ENCODE measurements at regions not wholly inside any gene's neighbourhood (a gene's known extent, or its start where the extent isn't known, plus 50 kb on each side); places are given as distances from the start of the nearest gene placed in this dataset.

DNA sequence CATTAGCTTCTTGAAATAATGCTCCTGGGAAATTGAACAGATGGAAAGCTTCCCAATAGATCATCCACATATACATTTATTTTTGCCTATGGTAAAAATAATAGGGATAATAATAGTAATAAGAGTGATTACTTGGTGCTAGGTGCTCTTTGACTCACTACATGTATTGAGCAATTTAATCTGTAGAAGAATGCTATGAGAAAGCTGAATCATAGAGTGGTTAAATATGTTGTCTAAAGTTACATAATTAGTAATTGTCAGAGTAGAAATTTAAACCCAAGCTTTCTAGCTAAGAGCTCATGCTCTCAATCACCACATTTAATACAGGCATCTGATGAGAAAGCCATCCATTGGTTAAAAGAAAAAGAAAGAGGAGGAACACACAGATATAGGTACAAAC is 590.5 kb upstream of the SLC8A1 start:
- no peaks in the 10 kb centered on the region for H3K27me3 ChIP-seq
- no peak for DNase-seq
- no peaks in the 10 kb centered on the region for H3K9me3 ChIP-seq
- H3K4me3 ChIP-seq, result no peak overlapping the region
- no peaks in the 10 kb centered on the region for H3K4me1 ChIP-seq
- H3K27ac ChIP-seq, result no peak overlapping the region
- intact Hi-C loops (cut with DNase I; ENCODE audit: low total_unique reads), result no loop called here
- TF ChIP-seq, protein P1, sequence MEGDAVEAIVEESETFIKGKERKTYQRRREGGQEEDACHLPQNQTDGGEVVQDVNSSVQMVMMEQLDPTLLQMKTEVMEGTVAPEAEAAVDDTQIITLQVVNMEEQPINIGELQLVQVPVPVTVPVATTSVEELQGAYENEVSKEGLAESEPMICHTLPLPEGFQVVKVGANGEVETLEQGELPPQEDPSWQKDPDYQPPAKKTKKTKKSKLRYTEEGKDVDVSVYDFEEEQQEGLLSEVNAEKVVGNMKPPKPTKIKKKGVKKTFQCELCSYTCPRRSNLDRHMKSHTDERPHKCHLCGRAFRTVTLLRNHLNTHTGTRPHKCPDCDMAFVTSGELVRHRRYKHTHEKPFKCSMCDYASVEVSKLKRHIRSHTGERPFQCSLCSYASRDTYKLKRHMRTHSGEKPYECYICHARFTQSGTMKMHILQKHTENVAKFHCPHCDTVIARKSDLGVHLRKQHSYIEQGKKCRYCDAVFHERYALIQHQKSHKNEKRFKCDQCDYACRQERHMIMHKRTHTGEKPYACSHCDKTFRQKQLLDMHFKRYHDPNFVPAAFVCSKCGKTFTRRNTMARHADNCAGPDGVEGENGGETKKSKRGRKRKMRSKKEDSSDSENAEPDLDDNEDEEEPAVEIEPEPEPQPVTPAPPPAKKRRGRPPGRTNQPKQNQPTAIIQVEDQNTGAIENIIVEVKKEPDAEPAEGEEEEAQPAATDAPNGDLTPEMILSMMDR (IDR thresholded peaks at IDR 0.05), result no peak
- no peak for TF ChIP-seq POLR2A (IDR thresholded peaks at IDR 0.05)
- H3K36me3 ChIP-seq, result no peaks in the 10 kb centered on the region

DNA sequence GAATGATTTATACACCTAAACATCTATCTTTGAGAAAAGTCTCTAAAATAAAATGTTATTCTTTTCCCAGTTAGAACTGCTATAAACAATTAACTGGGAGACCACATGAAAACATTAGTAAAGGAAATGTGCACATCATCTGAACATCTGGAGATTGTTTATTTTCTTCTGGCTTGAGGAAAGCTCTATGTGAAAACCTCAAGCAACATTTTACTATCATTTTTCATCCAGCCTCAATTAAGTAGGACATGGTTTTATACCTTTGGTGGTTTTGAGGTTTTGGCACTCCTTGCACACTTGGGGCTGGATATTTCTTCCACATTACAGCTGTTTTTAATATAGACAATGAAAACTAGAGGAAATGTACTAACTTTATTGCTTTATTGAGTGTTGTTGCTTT is 609.5 kb upstream of the SLC8A1 start:
- intact Hi-C loops (cut with DNase I; ENCODE audit: low total_unique reads), result no loop called here
- no peaks in the 10 kb centered on the region for H3K4me1 ChIP-seq
- H3K9me3 ChIP-seq, result no peaks in the 10 kb centered on the region
- no peak for TF ChIP-seq POLR2A (IDR thresholded peaks at IDR 0.05)
- TF ChIP-seq, protein P1 (IDR thresholded peaks at IDR 0.05), result no peak
- H3K4me3 ChIP-seq, result no peak overlapping the region
- H3K27ac ChIP-seq, result no peak overlapping the region
- no peaks in the 10 kb centered on the region for H3K36me3 ChIP-seq
- DNase-seq, result peak in 1 of 2 donors; percentile 14
- no peaks in the 10 kb centered on the region for H3K27me3 ChIP-seq

DNA sequence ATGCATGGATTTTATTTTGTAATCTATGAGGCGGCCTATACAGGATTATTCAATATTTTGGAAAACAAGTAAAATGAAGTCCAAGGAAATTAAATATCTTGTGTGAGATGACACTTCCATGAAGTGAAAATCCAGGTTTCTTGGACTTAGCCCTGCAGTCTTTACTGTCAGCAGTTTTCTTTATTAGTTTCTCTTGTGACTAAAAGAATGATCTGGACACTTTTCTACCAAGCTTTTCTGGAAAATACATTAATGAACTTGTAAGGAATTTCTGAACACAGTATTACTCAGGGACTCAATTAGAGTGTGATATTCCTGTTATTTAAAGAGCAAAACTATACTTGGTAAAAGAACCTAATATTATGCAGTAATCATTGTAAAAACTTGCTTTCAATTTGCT is 610.4 kb upstream of the SLC8A1 start:
- H3K27ac ChIP-seq, result no peak overlapping the region
- intact Hi-C loops (cut with DNase I; ENCODE audit: low total_unique reads), result no loop called here
- H3K27me3 ChIP-seq, result no peaks in the 10 kb centered on the region
- H3K4me1 ChIP-seq, result no peaks in the 10 kb centered on the region
- TF ChIP-seq, protein P1 (IDR thresholded peaks at IDR 0.05), result no peak
- no peak for TF ChIP-seq POLR2A (IDR thresholded peaks at IDR 0.05)
- no peaks in the 10 kb centered on the region for H3K36me3 ChIP-seq
- H3K4me3 ChIP-seq, result no peak overlapping the region
- DNase-seq, result no peak
- H3K9me3 ChIP-seq, result no peaks in the 10 kb centered on the region

DNA sequence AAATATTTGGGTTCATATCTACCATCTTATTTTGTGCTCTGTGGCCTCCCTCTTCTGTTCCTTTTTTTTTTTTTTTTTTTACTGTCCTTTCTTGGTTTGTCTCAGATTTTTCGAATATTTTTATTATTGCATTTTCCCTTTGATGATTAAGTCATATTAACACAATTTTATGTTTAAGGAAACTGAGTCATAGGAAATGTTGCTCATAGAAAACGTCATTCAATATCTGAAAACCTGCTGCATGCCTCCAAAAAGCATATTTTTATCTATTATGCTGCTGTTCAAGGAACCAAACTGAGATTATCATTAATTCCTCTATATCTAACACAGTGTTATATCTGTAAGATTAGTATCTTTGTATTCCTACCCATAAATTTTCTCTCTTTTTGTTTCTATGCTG is 614.3 kb upstream of the SLC8A1 start:
- no peaks in the 10 kb centered on the region for H3K36me3 ChIP-seq
- no peaks in the 10 kb centered on the region for H3K9me3 ChIP-seq
- no peaks in the 10 kb centered on the region for H3K4me1 ChIP-seq
- H3K27me3 ChIP-seq, result no peaks in the 10 kb centered on the region
- TF ChIP-seq, protein P1 (IDR thresholded peaks at IDR 0.05), result no peak
- TF ChIP-seq POLR2A (IDR thresholded peaks at IDR 0.05), result no peak
- DNase-seq, result no peak
- no peak overlapping the region for H3K4me3 ChIP-seq
- intact Hi-C loops (cut with DNase I; ENCODE audit: low total_unique reads), result no loop called here
- no peak overlapping the region for H3K27ac ChIP-seq

DNA sequence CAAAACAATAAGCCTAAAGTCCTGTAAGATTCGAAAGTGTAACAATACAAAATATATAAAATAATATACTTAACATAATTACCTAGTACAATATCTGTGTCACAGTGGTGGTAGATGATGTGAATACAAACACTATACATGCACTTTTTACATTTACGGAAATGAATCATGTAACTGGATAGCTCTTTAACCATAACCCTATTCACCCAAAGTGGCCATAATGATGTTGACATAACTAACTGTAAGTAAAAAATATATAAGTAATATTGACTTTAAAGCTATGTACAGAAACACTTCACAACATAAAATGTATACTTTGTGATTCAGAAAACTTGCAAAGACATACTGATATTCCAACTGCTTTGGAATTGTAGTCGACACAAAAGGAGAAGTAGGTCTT is 616.9 kb upstream of the SLC8A1 start:
- DNase-seq, result no peak
- no peaks in the 10 kb centered on the region for H3K36me3 ChIP-seq
- no peaks in the 10 kb centered on the region for H3K27me3 ChIP-seq
- no peaks in the 10 kb centered on the region for H3K4me1 ChIP-seq
- no peak overlapping the region for H3K27ac ChIP-seq
- no peak for TF ChIP-seq POLR2A (IDR thresholded peaks at IDR 0.05)
- TF ChIP-seq, protein P1 (IDR thresholded peaks at IDR 0.05), result no peak
- no peak overlapping the region for H3K4me3 ChIP-seq
- intact Hi-C loops (cut with DNase I; ENCODE audit: low total_unique reads), result no loop called here
- no peaks in the 10 kb centered on the region for H3K9me3 ChIP-seq

All from uterus (tissue), 3 donors.